GM12875 (cell line): ENCODE measurements at regions not wholly inside any gene's neighbourhood (a gene's known extent, or its start where the extent isn't known, plus 50 kb on each side); places are given as distances from the start of the nearest gene placed in this dataset.

Source experiments
- H3K4me3 ChIP-seq: one replicate; pipeline ENCODE4 v1.5.1; 2011; ENCODE audit warnings: low read depth, low read length, control low read depth
- TF ChIP-seq, protein P1 (sequence below): IDR thresholded peaks from 2 replicates; pipeline ENCODE4 v1.5.1; 2011; ENCODE audit warnings: low read depth, mild to moderate bottlenecking, control low read depth, inconsistent platforms, low read length, moderate library complexity, borderline replicate concordance; ENCODE audit not compliant: insufficient read depth

- H3K4me3 ChIP-seq: no peak overlapping the region
- TF ChIP-seq, protein P1, sequence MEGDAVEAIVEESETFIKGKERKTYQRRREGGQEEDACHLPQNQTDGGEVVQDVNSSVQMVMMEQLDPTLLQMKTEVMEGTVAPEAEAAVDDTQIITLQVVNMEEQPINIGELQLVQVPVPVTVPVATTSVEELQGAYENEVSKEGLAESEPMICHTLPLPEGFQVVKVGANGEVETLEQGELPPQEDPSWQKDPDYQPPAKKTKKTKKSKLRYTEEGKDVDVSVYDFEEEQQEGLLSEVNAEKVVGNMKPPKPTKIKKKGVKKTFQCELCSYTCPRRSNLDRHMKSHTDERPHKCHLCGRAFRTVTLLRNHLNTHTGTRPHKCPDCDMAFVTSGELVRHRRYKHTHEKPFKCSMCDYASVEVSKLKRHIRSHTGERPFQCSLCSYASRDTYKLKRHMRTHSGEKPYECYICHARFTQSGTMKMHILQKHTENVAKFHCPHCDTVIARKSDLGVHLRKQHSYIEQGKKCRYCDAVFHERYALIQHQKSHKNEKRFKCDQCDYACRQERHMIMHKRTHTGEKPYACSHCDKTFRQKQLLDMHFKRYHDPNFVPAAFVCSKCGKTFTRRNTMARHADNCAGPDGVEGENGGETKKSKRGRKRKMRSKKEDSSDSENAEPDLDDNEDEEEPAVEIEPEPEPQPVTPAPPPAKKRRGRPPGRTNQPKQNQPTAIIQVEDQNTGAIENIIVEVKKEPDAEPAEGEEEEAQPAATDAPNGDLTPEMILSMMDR: no peak
Observed at GRCh38 chr12:78622529-78623195, 241.9 kb upstream of the SYT1 start.

DNA sequence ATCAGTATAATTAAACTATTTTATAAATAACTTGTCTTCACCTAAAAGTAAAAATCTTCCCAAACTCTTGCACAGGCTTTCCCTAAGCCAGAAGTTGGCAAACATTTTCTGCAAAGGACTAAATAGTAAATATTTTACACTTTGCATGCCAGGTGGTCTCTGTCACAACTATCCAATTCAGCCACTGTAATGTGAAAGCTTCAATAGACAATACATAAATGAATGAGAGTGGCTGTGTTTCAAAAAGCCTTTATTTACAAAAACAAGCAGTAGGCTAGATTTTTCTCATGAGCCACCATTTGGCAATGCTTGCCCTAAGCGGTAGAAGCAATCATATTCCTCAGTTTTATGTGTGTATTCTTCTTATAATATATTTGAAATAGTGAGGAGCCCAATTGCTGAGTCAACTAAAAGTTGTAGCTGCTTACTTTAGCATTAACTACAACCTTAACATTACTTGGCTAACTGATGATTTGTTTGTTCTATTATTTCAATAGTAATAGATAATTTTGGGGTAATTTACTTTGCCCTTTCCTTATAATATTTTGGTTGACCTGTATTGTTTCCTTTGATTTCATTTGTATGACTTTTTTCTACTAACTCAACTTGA is 236.0 kb upstream of the SYT1 start:
- TF ChIP-seq, protein P1: no peak
- no peak overlapping the region for H3K4me3 ChIP-seq

DNA sequence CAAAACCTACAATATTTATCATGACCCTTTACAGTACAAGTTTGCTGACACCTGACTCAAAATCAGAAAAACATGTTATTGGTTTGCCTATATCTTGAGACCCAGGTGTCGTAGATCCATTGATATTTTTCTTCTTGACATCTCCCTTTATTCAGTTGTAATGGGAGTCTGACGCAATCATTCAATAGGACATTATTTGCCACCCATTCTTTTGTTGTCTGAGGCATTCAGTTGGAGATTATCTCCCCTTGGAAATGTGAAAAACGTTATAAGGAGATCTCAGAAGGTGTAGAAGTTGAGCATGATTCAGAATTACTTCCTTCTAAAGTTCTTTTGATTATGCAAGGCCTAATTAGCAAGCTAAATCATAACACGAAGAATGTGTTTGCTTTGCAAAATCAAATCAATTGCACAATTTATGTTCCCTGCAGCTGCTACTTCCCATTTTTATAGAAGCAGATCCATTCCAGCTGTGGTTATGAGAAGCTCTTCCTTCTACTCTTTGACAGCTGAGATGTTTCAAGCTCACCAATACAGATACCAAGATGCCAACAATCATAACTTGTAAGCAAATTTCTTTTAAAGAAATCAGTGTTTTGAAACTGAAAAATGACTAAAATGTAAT is 228.2 kb upstream of the SYT1 start:
- H3K4me3 ChIP-seq: no peak overlapping the region

GRCh38 chr12:78641837-78642423 is 222.6 kb upstream of the SYT1 start:
- no peak overlapping the region for H3K4me3 ChIP-seq
- TF ChIP-seq, protein P1: no peak

More for the DNA sequence above, 228.2 kb upstream of the SYT1 start:
- TF ChIP-seq, protein P1: no peak

GRCh38 chr12:78645956-78646355 is 218.6 kb upstream of the SYT1 start:
- TF ChIP-seq, protein P1: no peak
- H3K4me3 ChIP-seq: no peak overlapping the region

GRCh38 chr12:78651755-78652154 is 212.8 kb upstream of the SYT1 start:
- TF ChIP-seq, protein P1: no peak
- H3K4me3 ChIP-seq: no peak overlapping the region

GRCh38 chr12:78666584-78666983 is 198.0 kb upstream of the SYT1 start:
- TF ChIP-seq, protein P1: no peak
- H3K4me3 ChIP-seq: no peak overlapping the region
